OCI-LY7 (cell line): ENCODE measurements at regions not wholly inside any gene's neighbourhood (a gene's known extent, or its start where the extent isn't known, plus 50 kb on each side); places are given as distances from the start of the nearest gene placed in this dataset.

ENCODE experiments used
- BruUV-seq: library from RNA; stranded (reverse); fragments of 400-500 nt; replicated peaks from 2 replicates; lab custom pipeline; 2021; lab: Mats Ljungman, UMichigan
- CTCF ChIA-PET: fragments of 300-600 bp; sonication (Branson Sonifier 250); formaldehyde crosslinking; loops from one replicate; lab custom pipeline; 2022; ENCODE audit warnings: antibody characterized with exemption; ENCODE audit not compliant: unreplicated experiment; lab: Charles Lee
- POLR2A ChIA-PET: fragments of 300-600 bp; sonication (Branson Sonifier 250); formaldehyde crosslinking; loops from one replicate; lab custom pipeline; 2022; ENCODE audit warnings: antibody characterized with exemption; lab: Charles Lee
- DNase-seq: peaks from one replicate; pipeline ENCODE4 v3.0.0-alpha.2; 2015; ENCODE audit warnings: low spot score
- H2AFZ ChIP-seq: fragments of 200-600 bp; sonication (generic), shearing (Covaris generic); 2 replicates; pipeline ENCODE4 v1.6.1; 2014; ENCODE audit warnings: mild to moderate bottlenecking, antibody characterized with exemption, low read length, moderate library complexity
- H3K27ac ChIP-seq: fragments of 200-600 bp; sonication (generic); 2 replicates; pipeline ENCODE4 v1.5.1; 2014; ENCODE audit warnings: mixed run types, low read depth, mild to moderate bottlenecking, moderate library complexity, low read length, inconsistent platforms; ENCODE audit not compliant: poor library complexity, severe bottlenecking
- H3K36me3 ChIP-seq: fragments of 200-600 bp; sonication (generic); 2 replicates; pipeline ENCODE4 v1.6.1; 2014; ENCODE audit warnings: mild to moderate bottlenecking, antibody characterized with exemption, low read length, moderate library complexity, mixed read lengths; ENCODE audit not compliant: insufficient read depth
- H3K4me1 ChIP-seq: fragments of 200-600 bp; sonication (generic); 2 replicates; pipeline ENCODE4 v1.5.1; 2014; ENCODE audit warnings: mild to moderate bottlenecking, low read length; ENCODE audit not compliant: insufficient read depth, poor library complexity, severe bottlenecking
- H3K4me2 ChIP-seq: fragments of 200-600 bp; sonication (generic); 2 replicates; pipeline ENCODE4 v1.6.1; 2014; ENCODE audit warnings: mild to moderate bottlenecking, low read length
- H3K4me3 ChIP-seq: fragments of 200-600 bp; sonication (generic); 2 replicates; pipeline ENCODE4 v1.5.1; 2014; ENCODE audit warnings: mild to moderate bottlenecking, low read depth, low read length; ENCODE audit not compliant: poor library complexity, severe bottlenecking
- H3K79me2 ChIP-seq: fragments of 200-600 bp; sonication (generic); 2 replicates; pipeline ENCODE4 v1.6.1; 2016; ENCODE audit warnings: low read depth, mild to moderate bottlenecking, low read length, moderate library complexity, mixed read lengths; ENCODE audit not compliant: insufficient read depth
- H3K9me2 ChIP-seq: fragments of 200-600 bp; sonication (generic); 2 replicates; pipeline ENCODE4 v1.6.1; 2016; ENCODE audit warnings: mild to moderate bottlenecking, low read length, mixed read lengths; ENCODE audit not compliant: insufficient read depth
- H3K9me3 ChIP-seq: fragments of 200-600 bp; sonication (generic); 2 replicates; pipeline ENCODE4 v1.6.1; 2014; ENCODE audit warnings: mild to moderate bottlenecking, mixed run types, low read length, mixed read lengths
- H4K20me1 ChIP-seq: fragments of 200-600 bp; sonication (generic); 2 replicates; pipeline ENCODE4 v1.6.1; 2014; ENCODE audit warnings: mild to moderate bottlenecking, antibody characterized with exemption, low read length, moderate library complexity, mixed read lengths; ENCODE audit not compliant: insufficient read depth
- CTCF ChIP-seq: fragments of 200-600 bp; sonication (generic); conservative IDR thresholded peaks from 2 replicates; pipeline ENCODE4 v1.5.1; 2014; ENCODE audit warnings: mild to moderate bottlenecking, antibody characterized with exemption, low read length, moderate library complexity, mixed read lengths
- EZH2phosphoT487 ChIP-seq: fragments of 200-600 bp; sonication (generic); IDR thresholded peaks from 2 replicates; pipeline ENCODE4 v1.6.1; 2018; ENCODE audit warnings: low read depth, borderline replicate concordance, mild to moderate bottlenecking, mixed run types, antibody characterized with exemption, low read length, moderate library complexity, mixed read lengths
- intact Hi-C: fragments of 100-400 bp; cut with micrococcal nuclease; formaldehyde crosslinking; loops from one replicate; pipeline ENCODE4 v1.10.0; 2022; ENCODE audit not compliant: unreplicated experiment

GRCh38 chr7:156527458-156527890, 113.1 kb upstream of the RNF32 start:
- CTCF ChIA-PET, result no interaction called here

DNA sequence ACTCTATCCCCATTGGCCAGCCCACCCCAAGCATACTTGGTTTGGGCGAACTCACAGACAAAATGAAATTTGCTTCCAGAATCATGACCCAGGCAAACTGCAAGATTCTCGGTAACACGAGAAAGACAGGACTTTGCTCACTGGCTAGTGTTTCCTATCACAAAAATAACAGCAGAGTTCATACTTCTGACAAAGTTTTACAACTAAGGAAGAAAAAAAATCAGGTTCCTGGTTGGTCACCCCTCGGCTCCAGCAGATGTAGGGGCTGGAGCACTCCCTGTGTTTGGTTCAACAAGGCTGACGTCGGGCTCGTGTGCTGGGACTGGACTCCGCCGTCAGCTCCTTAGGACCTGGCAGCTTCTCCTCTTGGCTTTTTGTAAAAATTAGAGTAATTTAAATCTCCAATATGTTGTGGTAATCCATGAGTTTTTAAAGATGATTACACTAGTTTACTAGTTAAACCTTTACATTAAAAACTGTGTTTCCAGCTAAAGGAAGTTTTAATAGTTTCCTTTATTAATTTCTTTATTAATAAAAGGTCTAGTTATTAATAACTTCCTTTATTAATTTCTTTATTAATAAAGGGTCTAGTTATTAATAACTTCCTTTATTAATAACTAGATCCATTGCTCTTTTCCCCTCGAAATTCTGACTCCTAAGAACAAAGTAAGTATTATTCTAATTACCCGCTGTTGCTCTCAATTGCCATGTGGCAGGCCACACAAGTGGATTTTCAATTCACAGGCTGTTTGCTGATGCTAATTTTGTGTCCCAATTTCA, 115.6 kb upstream of the RNF32 start:
- H3K27ac ChIP-seq, result no peak overlapping the region
- no peaks in the 10 kb centered on the region for H3K79me2 ChIP-seq
- ChIA-PET POLR2A (no interaction called here), CTCF (no interaction called here)
- no peak overlapping the region for H2AFZ ChIP-seq
- TF ChIP-seq EZH2phosphoT487 (no peak), CTCF (no peak)
- no peaks in the 10 kb centered on the region for H3K9me2 ChIP-seq
- no peak overlapping the region for H3K4me2 ChIP-seq
- no peaks in the 10 kb centered on the region for H3K9me3 ChIP-seq
- intact Hi-C loops, result no loop called here
- H3K4me1 ChIP-seq, result no peaks in the 10 kb centered on the region
- H3K36me3 ChIP-seq, result no peaks in the 10 kb centered on the region
- no peaks in the 10 kb centered on the region for H4K20me1 ChIP-seq
- DNase-seq, result no peak
- H3K4me3 ChIP-seq, result no peak overlapping the region
- BruUV-seq, result no TSS peak

More at GRCh38 chr7:156527458-156527890, 113.1 kb upstream of the RNF32 start:
- Histone ChIP-seq H3K36me3 (no peaks in the 10 kb centered on the region), H3K9me2 (no peaks in the 10 kb centered on the region), H2AFZ (no peak overlapping the region), H4K20me1 (no peaks in the 10 kb centered on the region), H3K4me1 (no peaks in the 10 kb centered on the region), H3K9me3 (no peaks in the 10 kb centered on the region), H3K4me3 (no peak overlapping the region), H3K4me2 (no peak overlapping the region), H3K27ac (no peak overlapping the region), H3K79me2 (no peaks in the 10 kb centered on the region)
- POLR2A ChIA-PET, result no interaction called here
- intact Hi-C loops, result no loop called here
- no TSS peak for BruUV-seq
- TF ChIP-seq EZH2phosphoT487 (no peak), CTCF (no peak)
- no peak for DNase-seq

DNA sequence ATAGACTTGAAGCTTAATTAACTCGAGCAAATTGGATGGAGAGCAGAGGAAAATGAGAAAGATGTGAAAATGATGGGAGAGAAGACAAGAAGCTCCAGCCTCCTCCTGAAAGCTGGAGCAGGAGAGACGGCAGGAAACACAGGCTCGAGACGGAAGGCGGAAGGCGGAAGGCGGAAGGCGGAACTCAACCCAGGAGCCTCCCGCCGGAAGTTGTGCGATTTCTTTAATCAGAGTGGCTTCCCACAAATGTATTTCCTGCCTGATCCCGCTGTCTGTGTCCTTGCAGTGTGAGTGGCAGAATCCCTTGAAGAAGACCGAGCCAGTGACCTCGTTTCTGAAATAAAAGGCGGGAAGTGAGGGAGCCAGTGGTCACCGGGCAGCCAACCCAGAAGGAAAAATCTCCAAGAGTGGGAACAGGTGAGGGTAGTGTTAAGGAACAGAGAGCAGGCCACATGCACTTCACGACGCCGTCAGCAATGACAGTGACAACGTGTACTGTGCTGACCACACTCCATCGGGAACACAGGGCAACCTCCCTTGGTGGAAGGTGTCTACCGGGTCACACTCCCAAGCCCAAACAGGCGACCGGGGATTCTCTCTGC, 117.0 kb upstream of the RNF32 start:
- no peak for DNase-seq
- Histone ChIP-seq H3K9me2 (no peaks in the 10 kb centered on the region), H3K79me2 (no peaks in the 10 kb centered on the region), H3K4me2 (no peak overlapping the region), H2AFZ (no peak overlapping the region), H3K9me3 (no peaks in the 10 kb centered on the region), H4K20me1 (no peaks in the 10 kb centered on the region), H3K36me3 (no peaks in the 10 kb centered on the region), H3K4me1 (no peaks in the 10 kb centered on the region), H3K4me3 (no peak overlapping the region), H3K27ac (no peak overlapping the region)
- TF ChIP-seq CTCF, result no peak
- ChIA-PET CTCF (no interaction called here), POLR2A (no interaction called here)
- no TSS peak for BruUV-seq
- intact Hi-C loops, result no loop called here
